Ovary (tissue), 3 donors: ENCODE measurements at regions not wholly inside any gene's neighbourhood (a gene's known extent, or its start where the extent isn't known, plus 50 kb on each side); places are given as distances from the start of the nearest gene placed in this dataset.

Source experiments
- EP300 ChIP-seq: sonication (generic); formaldehyde crosslinking; IDR thresholded peaks from one replicate; pipeline ENCODE4 v1.6.1; 2017; ENCODE audit warnings: antibody characterized with exemption
- TF ChIP-seq, protein P1 (sequence below), 3 donors: fragments of 450-650 bp in 2 of 3; fragments of 200-600 bp in 1 of 3; IDR thresholded peaks; one replicate each; pipeline versions ENCODE4 v1.5.1 to v1.8.0; 2016 to 2022; ENCODE audit warnings: antibody characterized with exemption in 3 of 3, mild to moderate bottlenecking in 1 of 3
- donor health status: DM: no; HTN: no; CAD: no.

DNA sequence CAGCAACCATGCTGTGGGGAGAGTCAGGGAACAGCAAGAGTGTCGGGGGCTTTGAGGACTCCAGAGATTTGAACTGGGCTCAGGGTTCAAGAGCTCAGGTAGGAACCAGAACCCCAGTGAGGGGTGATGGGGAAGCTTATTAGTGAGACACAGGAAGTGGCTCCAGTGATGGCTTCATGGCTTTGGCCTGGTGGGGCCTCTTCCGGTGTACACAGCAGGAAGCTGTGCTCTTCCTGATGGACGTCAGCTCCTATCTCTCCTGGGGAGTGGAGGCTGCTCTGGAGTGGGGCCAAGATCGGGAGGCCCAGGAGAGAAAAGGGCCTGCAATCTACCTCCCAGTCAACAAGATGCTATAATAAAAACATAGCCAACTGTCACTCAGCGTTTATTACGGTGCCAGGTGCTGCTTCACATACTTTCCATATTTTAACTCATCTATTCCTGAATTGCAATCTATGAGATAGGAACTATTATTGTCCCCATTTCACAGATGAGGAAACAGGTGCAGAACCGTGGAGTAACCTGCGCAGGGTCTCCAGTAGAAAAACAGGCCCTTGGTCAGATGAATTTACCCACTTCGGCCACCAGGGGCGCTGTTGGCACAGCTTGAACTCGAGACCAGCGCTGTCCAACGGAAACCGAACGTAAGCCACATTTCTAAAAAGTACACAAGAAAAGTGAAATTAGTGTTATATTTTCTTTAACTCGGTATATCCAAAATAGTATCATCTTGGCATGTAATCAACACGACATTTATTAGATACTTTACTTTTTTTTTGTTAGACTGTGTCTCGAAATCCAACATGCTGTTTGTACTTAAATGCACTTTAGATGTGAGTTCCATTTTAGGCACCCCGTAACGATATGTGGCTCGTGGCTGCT, 63.6 kb upstream of the DLK1 start:
- TF ChIP-seq, protein P1, sequence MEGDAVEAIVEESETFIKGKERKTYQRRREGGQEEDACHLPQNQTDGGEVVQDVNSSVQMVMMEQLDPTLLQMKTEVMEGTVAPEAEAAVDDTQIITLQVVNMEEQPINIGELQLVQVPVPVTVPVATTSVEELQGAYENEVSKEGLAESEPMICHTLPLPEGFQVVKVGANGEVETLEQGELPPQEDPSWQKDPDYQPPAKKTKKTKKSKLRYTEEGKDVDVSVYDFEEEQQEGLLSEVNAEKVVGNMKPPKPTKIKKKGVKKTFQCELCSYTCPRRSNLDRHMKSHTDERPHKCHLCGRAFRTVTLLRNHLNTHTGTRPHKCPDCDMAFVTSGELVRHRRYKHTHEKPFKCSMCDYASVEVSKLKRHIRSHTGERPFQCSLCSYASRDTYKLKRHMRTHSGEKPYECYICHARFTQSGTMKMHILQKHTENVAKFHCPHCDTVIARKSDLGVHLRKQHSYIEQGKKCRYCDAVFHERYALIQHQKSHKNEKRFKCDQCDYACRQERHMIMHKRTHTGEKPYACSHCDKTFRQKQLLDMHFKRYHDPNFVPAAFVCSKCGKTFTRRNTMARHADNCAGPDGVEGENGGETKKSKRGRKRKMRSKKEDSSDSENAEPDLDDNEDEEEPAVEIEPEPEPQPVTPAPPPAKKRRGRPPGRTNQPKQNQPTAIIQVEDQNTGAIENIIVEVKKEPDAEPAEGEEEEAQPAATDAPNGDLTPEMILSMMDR (IDR thresholded peaks at IDR 0.05): peak; percentile 92 to 93 (median 92)
- TF ChIP-seq EP300: no peak
